Psoas muscle (tissue), 7 donors: ENCODE measurements at regions not wholly inside any gene's neighbourhood (a gene's known extent, or its start where the extent isn't known, plus 50 kb on each side); places are given as distances from the start of the nearest gene placed in this dataset.

ENCODE experiments used
- ATAC-seq, 4 donors: fragments of 200-7000 bp; cut with Tn5 transposase; one replicate each; pipeline ENCODE4 v1.9.1; 2020; ENCODE audit warnings: moderate library complexity in 3 of 4, mild to moderate bottlenecking in 2 of 4
- DNase-seq, 2 donors: peaks; one replicate each; pipeline ENCODE4 v3.0.0-alpha.2; 2020
- H3K27ac ChIP-seq: fragments of 200-600 bp; one replicate; pipeline ENCODE4 v1.8.0; 2022
- H3K27me3 ChIP-seq, 3 donors: fragments of 200-600 bp in 1 of 3; one replicate each; pipeline versions ENCODE4 v1.6.1 to v1.8.0; 2013 to 2022; ENCODE audit warnings: low read length in 2 of 3, mild to moderate bottlenecking in 2 of 3, moderate library complexity in 1 of 3; ENCODE audit not compliant: insufficient read depth in 3 of 3
- H3K36me3 ChIP-seq, 2 donors: fragments of 200-600 bp in 1 of 2; one replicate each; pipeline versions ENCODE4 v1.6.1 to v1.8.0; 2013 to 2022; ENCODE audit warnings: low read depth in 1 of 2, mild to moderate bottlenecking in 1 of 2, moderate library complexity in 1 of 2; ENCODE audit not compliant: insufficient read depth in 1 of 2
- H3K4me1 ChIP-seq: fragments of 200-600 bp; one replicate; pipeline ENCODE4 v1.8.0; 2022
- H3K4me3 ChIP-seq: fragments of 200-600 bp; one replicate; pipeline ENCODE4 v1.8.0; 2022; ENCODE audit warnings: mild to moderate bottlenecking
- H3K9me3 ChIP-seq: fragments of 200-600 bp; one replicate; pipeline ENCODE4 v1.8.0; 2022
- CTCF ChIP-seq: fragments of 200-600 bp; IDR thresholded peaks from one replicate; pipeline ENCODE4 v1.8.0; 2022; ENCODE audit warnings: antibody characterized with exemption
- WGBS, 3 donors: extraction: QIAGEN DNeasy Blood & Tissue Kit; methylation state at CpG; one replicate each; pipeline versions ENCODE4 v1.1.6 to v1.1.7; 2013; 5-methylcytosine and 5-hydroxymethylcytosine counted together
- intact Hi-C, 2 donors: fragments of 100-400 bp; cut with DNase I; formaldehyde crosslinking; loops; one replicate each; pipeline versions ENCODE4 v1.11.0 to v1.14.2; 2022
- donor health status: healthy with polysubstance abuse.
- donor health status: DM: no; HTN: no; CAD: no; lungs with moderate emphysema.
- donor health status: Bipolar disorder and iron deficiency.
- donor health status: healthy.
- donor health status: DM: yes; HTN: yes; CAD: no.
- donor health status: DM: no; HTN: no; CAD: no.
- donor health status: DM: yes; HTN: yes; CAD: no.

DNA sequence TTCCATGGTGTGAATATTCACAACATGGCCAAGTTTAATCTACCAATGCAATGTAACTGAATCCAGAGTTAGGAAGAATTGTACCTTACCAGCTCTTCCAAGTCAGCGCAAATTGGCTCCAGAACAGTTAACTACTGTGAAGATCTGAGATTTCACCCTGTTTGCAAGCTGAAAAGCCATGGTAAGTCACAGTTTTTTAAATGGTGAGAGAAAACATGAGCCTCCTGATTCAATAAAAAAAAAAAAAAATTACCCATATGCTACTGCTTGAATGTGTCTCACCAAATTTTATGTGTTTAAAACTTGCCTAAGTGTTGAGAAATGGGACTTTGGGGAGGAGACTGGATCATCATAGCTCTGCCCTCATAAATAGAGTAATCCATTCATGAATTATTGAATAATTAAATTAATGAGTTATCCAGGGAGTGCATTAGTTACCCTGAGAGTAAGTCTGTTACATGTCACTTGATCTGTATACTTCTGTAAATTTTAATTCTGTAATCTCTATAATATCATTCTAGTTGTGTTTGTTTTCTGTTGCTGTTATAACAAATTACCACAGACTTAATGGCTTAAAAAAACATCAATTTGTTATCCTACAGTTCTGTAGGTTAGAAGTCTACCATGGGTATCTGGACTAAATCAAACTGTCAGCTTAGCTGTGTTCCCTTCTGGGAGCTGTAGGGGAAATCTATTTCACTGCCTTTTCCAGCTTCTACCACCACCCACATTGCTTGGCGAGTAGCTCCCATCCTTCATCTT is 1355.9 kb downstream of the GRIK2 start:
- ATAC-seq = no peak
- H3K27me3 ChIP-seq = no peaks in the 10 kb centered on the region
- no peak overlapping the region for H3K4me3 ChIP-seq
- intact Hi-C loops = no loop called here
- H3K36me3 ChIP-seq = no peaks in the 10 kb centered on the region
- WGBS, 3 donors = 60 to 67% (median 61%) methylated on average over 2 of the region's 2 CpGs
- no peaks in the 10 kb centered on the region for H3K4me1 ChIP-seq
- no peak for DNase-seq
- H3K9me3 ChIP-seq = no peaks in the 10 kb centered on the region
- TF ChIP-seq CTCF = no peak
- H3K27ac ChIP-seq = no peak overlapping the region

DNA sequence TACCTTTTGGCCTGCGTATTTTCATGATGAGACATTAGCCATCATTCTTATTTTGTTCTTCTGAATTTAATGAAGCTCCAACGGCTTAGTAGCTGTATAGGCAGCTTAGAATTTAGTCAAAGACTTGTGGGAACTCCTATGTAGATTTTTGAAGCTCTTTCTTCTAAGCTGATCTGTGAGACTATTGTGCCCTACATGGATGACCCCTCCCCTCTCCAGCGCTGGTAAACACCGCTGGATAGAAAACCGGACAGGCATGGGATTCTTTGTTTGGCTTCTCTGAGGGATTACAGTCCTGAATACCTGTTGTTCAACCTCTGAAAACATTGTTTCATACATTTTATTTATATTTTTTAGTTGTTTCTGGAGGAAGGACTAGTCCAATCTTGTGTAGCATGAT is 1353.4 kb downstream of the GRIK2 start:
- no peak for ATAC-seq
- DNase-seq = no peak

GRCh38 chr6:102742754-102743356 is 1349.3 kb downstream of the GRIK2 start:
- Histone ChIP-seq H3K4me3 (no peak overlapping the region), H3K27me3 (no peaks in the 10 kb centered on the region), H3K4me1 (no peaks in the 10 kb centered on the region), H3K27ac (no peak overlapping the region), H3K36me3 (no peaks in the 10 kb centered on the region), H3K9me3 (no peaks in the 10 kb centered on the region)
- TF ChIP-seq CTCF = no peak
- ATAC-seq (no peak), DNase-seq (no peak)
- WGBS, 3 donors = 46 to 50% (median 47%) methylated on average over 7 of the region's 7 CpGs
- intact Hi-C loops = no loop called here

More for the DNA sequence above, 1353.4 kb downstream of the GRIK2 start:
- H3K9me3 ChIP-seq = no peaks in the 10 kb centered on the region
- TF ChIP-seq CTCF = no peak
- no peak overlapping the region for H3K27ac ChIP-seq
- 81 to 87% (median 82%) methylated on average over 5 of the region's 5 CpGs for WGBS, 3 donors
- no peaks in the 10 kb centered on the region for H3K36me3 ChIP-seq
- intact Hi-C loops = no loop called here
- H3K4me1 ChIP-seq = no peaks in the 10 kb centered on the region
- no peaks in the 10 kb centered on the region for H3K27me3 ChIP-seq
- no peak overlapping the region for H3K4me3 ChIP-seq

- Histone ChIP-seq H3K9me3 (no peaks in the 10 kb centered on the region), H3K36me3 (no peaks in the 10 kb centered on the region), H3K27ac (no peak overlapping the region), H3K4me1 (no peaks in the 10 kb centered on the region), H3K4me3 (no peak overlapping the region), H3K27me3 (no peaks in the 10 kb centered on the region)
- TF ChIP-seq CTCF = no peak
- DNase-seq = no peak
- WGBS, 3 donors = 23 to 27% (median 24%) methylated on average over 4 of the region's 4 CpGs
- intact Hi-C loops = no loop called here
- no peak for ATAC-seq
Measured at GRCh38 chr6:102742028-102742427, 1348.5 kb downstream of the GRIK2 start.
